Activated CD4-positive, alpha-beta T cell treated with anti-CD3 and anti-CD28 coated beads, Interleukin-2, amount 50 U/mL, for 4 hours (primary cell): ENCODE measurements at regions not wholly inside any gene's neighbourhood (a gene's known extent, or its start where the extent isn't known, plus 50 kb on each side); places are given as distances from the start of the nearest gene placed in this dataset.
"Not testable (repeated sequence)": the region's sequence is repeated elsewhere in the genome, so short reads cannot be mapped to it uniquely, and the experiment has no call there.

Source experiments
- DNase-seq, 2 experiments: peaks; one replicate each; pipeline ENCODE4 v3.0.0-alpha.2; 2020

GRCh38 chr10:113474752-113475151 is 78.1 kb upstream of the HABP2 start:
- DNase-seq, result no peak

GRCh38 chr10:113475381-113475807 is 77.5 kb upstream of the HABP2 start:
- no peak for DNase-seq

GRCh38 chr10:113476191-113476590 is 76.7 kb upstream of the HABP2 start:
- DNase-seq, result no peak

GRCh38 chr10:113476673-113477072 is 76.2 kb upstream of the HABP2 start:
- no peak for DNase-seq

GRCh38 chr10:113477451-113477850 is 75.4 kb upstream of the HABP2 start:
- DNase-seq, result no peak

GRCh38 chr10:113479346-113480080 is 73.3 kb upstream of the HABP2 start:
- DNase-seq, result no peak

GRCh38 chr10:113480081-113480360 is 72.8 kb upstream of the HABP2 start:
- no peak for DNase-seq

- DNase-seq, result no peak
Observed at GRCh38 chr10:113480851-113481502, 71.9 kb upstream of the HABP2 start.

GRCh38 chr10:113484487-113484886 is 68.4 kb upstream of the HABP2 start:
- DNase-seq, result no peak

- DNase-seq, result no peak
Observed at GRCh38 chr10:113485736-113486135, 67.1 kb upstream of the HABP2 start.

- DNase-seq, result no peak
Observed at GRCh38 chr10:113486531-113486930, 66.3 kb upstream of the HABP2 start.

GRCh38 chr10:113487154-113487553 is 65.7 kb upstream of the HABP2 start:
- DNase-seq, result no peak

GRCh38 chr10:113488186-113488585 is 64.7 kb upstream of the HABP2 start:
- DNase-seq, result no peak

- not testable (repeated sequence) for DNase-seq
Observed at GRCh38 chr10:113489522-113489921, 63.3 kb upstream of the HABP2 start.

GRCh38 chr10:113491967-113492565 is 60.8 kb upstream of the HABP2 start:
- DNase-seq, result no peak

- no peak for DNase-seq
Observed at GRCh38 chr10:113493195-113493594, 59.7 kb upstream of the HABP2 start.

- DNase-seq, result no peak
Observed at GRCh38 chr10:113493882-113494301, 59.0 kb upstream of the HABP2 start.

GRCh38 chr10:113494761-113495160 is 58.1 kb upstream of the HABP2 start:
- DNase-seq, result no peak

- no peak for DNase-seq
Observed at GRCh38 chr10:113495553-113495952, 57.3 kb upstream of the HABP2 start.

GRCh38 chr10:113496111-113497109 is 56.4 kb upstream of the HABP2 start:
- no peak for DNase-seq

GRCh38 chr10:113497198-113497597 is 55.7 kb upstream of the HABP2 start:
- DNase-seq, result no peak

- no peak for DNase-seq
Observed at GRCh38 chr10:113498997-113499396, 53.9 kb upstream of the HABP2 start.

- no peak for DNase-seq
Observed at GRCh38 chr10:113499806-113500205, 53.0 kb upstream of the HABP2 start.
